WTC11 (cell line): ENCODE measurements at regions not wholly inside any gene's neighbourhood (a gene's known extent, or its start where the extent isn't known, plus 50 kb on each side); places are given as distances from the start of the nearest gene placed in this dataset.

Experiments
- ATAC-seq: fragments of 200-7000 bp; cut with Tn5 transposase; 2 replicates; pipeline ENCODE4 v1.10.0; 2021; ENCODE audit warnings: mild to moderate bottlenecking, moderate library complexity
- CTCF ChIA-PET: fragments of 300-600 bp; sonication (Branson Sonifier 250); formaldehyde crosslinking; loops from one replicate; lab custom pipeline; 2021; ENCODE audit warnings: antibody characterized with exemption; lab: Charles Lee
- POLR2A ChIA-PET: fragments of 350-600 bp; sonication (Branson Sonifier 250); formaldehyde crosslinking; loops from one replicate; lab custom pipeline; 2021; ENCODE audit warnings: antibody characterized with exemption; lab: Charles Lee
- DNase-seq: peaks from one replicate; pipeline ENCODE4 v3.0.0; 2021; ENCODE audit warnings: low spot score
- H3K27ac Mint-ChIP-seq: 2 replicates; pipeline ENCODE4 v1.8.0; 2021; ENCODE audit warnings: mixed read lengths
- H3K27me3 Mint-ChIP-seq: 2 replicates; pipeline ENCODE4 v1.8.0; 2021; ENCODE audit warnings: low read depth, mild to moderate bottlenecking, moderate library complexity, mixed read lengths
- H3K36me3 Mint-ChIP-seq: 2 replicates; pipeline ENCODE4 v1.8.0; 2021; ENCODE audit warnings: mixed read lengths
- H3K4me1 Mint-ChIP-seq: 2 replicates; pipeline ENCODE4 v1.8.0; 2022; ENCODE audit warnings: mixed read lengths
- H3K4me3 Mint-ChIP-seq: 2 replicates; pipeline ENCODE4 v1.8.0; 2021; ENCODE audit warnings: mild to moderate bottlenecking, moderate library complexity, mixed read lengths
- H3K9me3 Mint-ChIP-seq: 2 replicates; pipeline ENCODE4 v1.8.0; 2021; ENCODE audit warnings: mixed read lengths
- ATF6 ChIP-seq: sonication (generic); formaldehyde crosslinking; IDR thresholded peaks from 2 replicates; pipeline ENCODE4 v1.8.1; 2023; ENCODE audit warnings: mild to moderate bottlenecking, missing genetic modification reagents
- CBFB ChIP-seq: sonication (generic); formaldehyde crosslinking; IDR thresholded peaks from 2 replicates; pipeline ENCODE4 v1.8.1; 2022; ENCODE audit warnings: mild to moderate bottlenecking, low read depth, missing genetic modification reagents
- ETV6 ChIP-seq: sonication (generic); formaldehyde crosslinking; IDR thresholded peaks from 2 replicates; pipeline ENCODE4 v1.8.1; 2022; ENCODE audit warnings: mild to moderate bottlenecking, missing genetic modification reagents
- MYBL2 ChIP-seq: sonication (generic); formaldehyde crosslinking; IDR thresholded peaks from 2 replicates; pipeline ENCODE4 v1.8.1; 2023; ENCODE audit warnings: mild to moderate bottlenecking, moderate library complexity, missing genetic modification reagents
- NFE2L1 ChIP-seq: sonication (generic); formaldehyde crosslinking; IDR thresholded peaks from 2 replicates; pipeline ENCODE4 v1.8.1; 2023; ENCODE audit warnings: missing genetic modification reagents
- NR1H2 ChIP-seq: sonication (generic); formaldehyde crosslinking; IDR thresholded peaks from 2 replicates; pipeline ENCODE4 v1.9.0; 2021; ENCODE audit warnings: mild to moderate bottlenecking, moderate library complexity, missing genetic modification reagents
- NR3C1 ChIP-seq: sonication (generic); formaldehyde crosslinking; conservative IDR thresholded peaks from 2 replicates; pipeline ENCODE4 v1.8.1; 2023; ENCODE audit warnings: low read depth, mild to moderate bottlenecking, missing genetic modification reagents
- OVOL2 ChIP-seq: fragments of 250-450 bp; sonication (Bioruptor Pico); IDR thresholded peaks from 2 replicates; pipeline ENCODE4 v1.9.0; 2021; ENCODE audit warnings: mild to moderate bottlenecking, borderline replicate concordance
- PREB ChIP-seq: sonication (generic); formaldehyde crosslinking; IDR thresholded peaks from 2 replicates; pipeline ENCODE4 v1.8.1; 2022; ENCODE audit warnings: mild to moderate bottlenecking, missing genetic modification reagents, moderate library complexity, borderline replicate concordance
- ZNF232 ChIP-seq: sonication (generic); formaldehyde crosslinking; IDR thresholded peaks from 2 replicates; pipeline ENCODE4 v1.8.0; 2022; ENCODE audit warnings: mild to moderate bottlenecking, missing genetic modification reagents
- ZNF317 ChIP-seq: sonication (generic); formaldehyde crosslinking; IDR thresholded peaks from 2 replicates; pipeline ENCODE4 v1.8.1; 2023; ENCODE audit warnings: low read depth, mild to moderate bottlenecking, moderate library complexity, missing genetic modification reagents, borderline replicate concordance
- ZNF416 ChIP-seq: fragments of 250-450 bp; sonication (Bioruptor Pico); IDR thresholded peaks from 2 replicates; pipeline ENCODE4 v1.9.0; 2021; ENCODE audit warnings: mild to moderate bottlenecking, inconsistent platforms
- ZSCAN18 ChIP-seq: fragments of 250-450 bp; sonication (Bioruptor Pico); IDR thresholded peaks from 2 replicates; pipeline ENCODE4 v2.1.2; 2022; ENCODE audit warnings: mild to moderate bottlenecking, moderate library complexity
- TF ChIP-seq, protein P1 (sequence below): fragments of 250-450 bp; sonication (Bioruptor Pico); IDR thresholded peaks from 2 replicates; pipeline ENCODE4 v1.9.0; 2021; ENCODE audit warnings: mild to moderate bottlenecking
- TF ChIP-seq, protein P2 (sequence below): sonication (generic); formaldehyde crosslinking; IDR thresholded peaks from 2 replicates; pipeline ENCODE4 v1.8.1; 2023; ENCODE audit warnings: mild to moderate bottlenecking, moderate library complexity, missing genetic modification reagents
- TF ChIP-seq, protein P3 (sequence below): sonication (generic); formaldehyde crosslinking; IDR thresholded peaks from 2 replicates; pipeline ENCODE4 v1.8.1; 2022; ENCODE audit warnings: low read depth, mild to moderate bottlenecking, moderate library complexity, missing genetic modification reagents, borderline replicate concordance

GRCh38 chr10:33627611-33628010 is 293.1 kb upstream of the NRP1 start:
- CTCF ChIA-PET: no interaction called here
- TF ChIP-seq PREB: no peak
- TF ChIP-seq, protein P1, sequence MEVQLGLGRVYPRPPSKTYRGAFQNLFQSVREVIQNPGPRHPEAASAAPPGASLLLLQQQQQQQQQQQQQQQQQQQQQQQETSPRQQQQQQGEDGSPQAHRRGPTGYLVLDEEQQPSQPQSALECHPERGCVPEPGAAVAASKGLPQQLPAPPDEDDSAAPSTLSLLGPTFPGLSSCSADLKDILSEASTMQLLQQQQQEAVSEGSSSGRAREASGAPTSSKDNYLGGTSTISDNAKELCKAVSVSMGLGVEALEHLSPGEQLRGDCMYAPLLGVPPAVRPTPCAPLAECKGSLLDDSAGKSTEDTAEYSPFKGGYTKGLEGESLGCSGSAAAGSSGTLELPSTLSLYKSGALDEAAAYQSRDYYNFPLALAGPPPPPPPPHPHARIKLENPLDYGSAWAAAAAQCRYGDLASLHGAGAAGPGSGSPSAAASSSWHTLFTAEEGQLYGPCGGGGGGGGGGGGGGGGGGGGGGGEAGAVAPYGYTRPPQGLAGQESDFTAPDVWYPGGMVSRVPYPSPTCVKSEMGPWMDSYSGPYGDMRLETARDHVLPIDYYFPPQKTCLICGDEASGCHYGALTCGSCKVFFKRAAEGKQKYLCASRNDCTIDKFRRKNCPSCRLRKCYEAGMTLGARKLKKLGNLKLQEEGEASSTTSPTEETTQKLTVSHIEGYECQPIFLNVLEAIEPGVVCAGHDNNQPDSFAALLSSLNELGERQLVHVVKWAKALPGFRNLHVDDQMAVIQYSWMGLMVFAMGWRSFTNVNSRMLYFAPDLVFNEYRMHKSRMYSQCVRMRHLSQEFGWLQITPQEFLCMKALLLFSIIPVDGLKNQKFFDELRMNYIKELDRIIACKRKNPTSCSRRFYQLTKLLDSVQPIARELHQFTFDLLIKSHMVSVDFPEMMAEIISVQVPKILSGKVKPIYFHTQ (CRISPR knock-in tag): no peak
- no peak for TF ChIP-seq OVOL2 (CRISPR knock-in tag)
- no peak for TF ChIP-seq CBFB (CRISPR knock-in tag)
- no peak for TF ChIP-seq ATF6 (CRISPR knock-in tag)
- no peak for TF ChIP-seq NR1H2 (CRISPR knock-in tag)
- no peak for TF ChIP-seq NR3C1 (CRISPR knock-in tag)
- no peak for TF ChIP-seq ZNF232 (CRISPR knock-in tag)
- no peak for TF ChIP-seq ETV6 (CRISPR knock-in tag)
- TF ChIP-seq, protein P2, sequence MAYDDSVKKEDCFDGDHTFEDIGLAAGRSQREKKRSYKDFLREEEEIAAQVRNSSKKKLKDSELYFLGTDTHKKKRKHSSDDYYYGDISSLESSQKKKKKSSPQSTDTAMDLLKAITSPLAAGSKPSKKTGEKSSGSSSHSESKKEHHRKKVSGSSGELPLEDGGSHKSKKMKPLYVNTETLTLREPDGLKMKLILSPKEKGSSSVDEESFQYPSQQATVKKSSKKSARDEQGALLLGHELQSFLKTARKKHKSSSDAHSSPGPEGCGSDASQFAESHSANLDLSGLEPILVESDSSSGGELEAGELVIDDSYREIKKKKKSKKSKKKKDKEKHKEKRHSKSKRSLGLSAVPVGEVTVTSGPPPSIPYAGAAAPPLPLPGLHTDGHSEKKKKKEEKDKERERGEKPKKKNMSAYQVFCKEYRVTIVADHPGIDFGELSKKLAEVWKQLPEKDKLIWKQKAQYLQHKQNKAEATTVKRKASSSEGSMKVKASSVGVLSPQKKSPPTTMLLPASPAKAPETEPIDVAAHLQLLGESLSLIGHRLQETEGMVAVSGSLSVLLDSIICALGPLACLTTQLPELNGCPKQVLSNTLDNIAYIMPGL: no peak
- TF ChIP-seq NFE2L1 (CRISPR knock-in tag): no peak
- no peak for TF ChIP-seq ZNF317
- TF ChIP-seq ZNF416 (CRISPR knock-in tag): no peak
- TF ChIP-seq, protein P3, sequence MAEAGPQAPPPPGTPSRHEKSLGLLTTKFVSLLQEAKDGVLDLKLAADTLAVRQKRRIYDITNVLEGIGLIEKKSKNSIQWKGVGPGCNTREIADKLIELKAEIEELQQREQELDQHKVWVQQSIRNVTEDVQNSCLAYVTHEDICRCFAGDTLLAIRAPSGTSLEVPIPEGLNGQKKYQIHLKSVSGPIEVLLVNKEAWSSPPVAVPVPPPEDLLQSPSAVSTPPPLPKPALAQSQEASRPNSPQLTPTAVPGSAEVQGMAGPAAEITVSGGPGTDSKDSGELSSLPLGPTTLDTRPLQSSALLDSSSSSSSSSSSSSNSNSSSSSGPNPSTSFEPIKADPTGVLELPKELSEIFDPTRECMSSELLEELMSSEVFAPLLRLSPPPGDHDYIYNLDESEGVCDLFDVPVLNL (CRISPR knock-in tag): no peak
- ATAC-seq: no peak

DNA sequence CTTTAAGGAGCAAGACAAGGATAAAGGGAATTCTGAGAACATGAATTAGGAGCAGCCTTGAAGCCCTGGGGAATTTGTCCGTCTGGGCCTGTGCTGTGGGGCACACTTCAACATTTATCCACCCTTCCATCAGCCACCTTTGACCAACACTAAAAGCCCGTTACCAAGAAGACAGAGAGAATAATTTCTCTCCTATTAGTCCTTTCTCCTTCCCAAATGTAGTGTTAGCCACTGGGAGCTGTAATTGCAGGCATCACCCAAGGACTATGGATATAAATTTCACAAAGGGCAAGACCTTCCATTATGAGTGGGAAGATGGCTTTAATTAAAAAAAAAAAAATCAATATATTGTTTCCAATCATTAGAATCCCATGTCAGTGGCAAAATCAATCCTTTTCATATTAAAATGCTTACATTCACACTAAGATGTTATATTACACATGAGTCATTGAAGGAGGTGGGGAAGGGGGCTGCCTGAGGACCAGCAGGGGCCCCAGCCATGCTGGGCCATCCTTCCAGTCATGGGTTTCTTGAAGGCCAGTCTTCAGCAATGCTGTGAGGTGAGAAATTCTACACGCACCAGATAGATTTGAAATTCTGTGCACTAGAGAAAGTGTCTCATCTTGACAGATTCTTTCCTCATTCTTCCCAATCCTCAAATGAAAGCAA is 292.5 kb upstream of the NRP1 start:
- TF ChIP-seq MYBL2 (CRISPR knock-in tag) (no peak), ZSCAN18 (no peak)
- TF ChIP-seq, protein P3 (CRISPR knock-in tag): no peak

More at GRCh38 chr10:33627611-33628010, 293.1 kb upstream of the NRP1 start:
- Mint-ChIP-seq H3K27me3 (no peaks in the 10 kb centered on the region), H3K4me1 (no peaks in the 10 kb centered on the region), H3K9me3 (peaks cover 4% of the 10 kb centered on the region), H3K4me3 (no peak overlapping the region), H3K36me3 (no peaks in the 10 kb centered on the region), H3K27ac (no peak overlapping the region)
- DNase-seq: no peak
- POLR2A ChIA-PET: no interaction called here

More for the DNA sequence above, 292.5 kb upstream of the NRP1 start:
- H3K27ac Mint-ChIP-seq: no peak overlapping the region
- POLR2A ChIA-PET: no interaction called here
- DNase-seq (no peak), ATAC-seq (no peak)
- H3K9me3 Mint-ChIP-seq: peaks cover 4% of the 10 kb centered on the region
- no peaks in the 10 kb centered on the region for H3K27me3 Mint-ChIP-seq
- no peaks in the 10 kb centered on the region for H3K36me3 Mint-ChIP-seq
- H3K4me3 Mint-ChIP-seq: no peak overlapping the region
- CTCF ChIA-PET: no interaction called here
- no peaks in the 10 kb centered on the region for H3K4me1 Mint-ChIP-seq
